Loucy (cell line): ENCODE measurements at regions not wholly inside any gene's neighbourhood (a gene's known extent, or its start where the extent isn't known, plus 50 kb on each side); places are given as distances from the start of the nearest gene placed in this dataset.

Source experiments
- CTCF ChIP-seq: fragments of 200-600 bp; sonication (generic); conservative IDR thresholded peaks from 2 replicates; pipeline ENCODE4 v1.5.1; 2014; ENCODE audit warnings: mild to moderate bottlenecking, antibody characterized with exemption, low read length
- EZH2phosphoT487 ChIP-seq: fragments of 200-600 bp; IDR thresholded peaks from 2 replicates; pipeline ENCODE4 v1.6.1; 2018; ENCODE audit warnings: antibody characterized with exemption, mild to moderate bottlenecking, moderate library complexity, borderline replicate concordance

- TF ChIP-seq CTCF: no peak
- TF ChIP-seq EZH2phosphoT487: no peak
These were observed 226.8 kb downstream of the KLHL4 start for GRCh38 chrX:87744391-87744790.
